GM21390 (cell line): ENCODE measurements at regions not wholly inside any gene's neighbourhood (a gene's known extent, or its start where the extent isn't known, plus 50 kb on each side); places are given as distances from the start of the nearest gene placed in this dataset.
"Not testable (repeated sequence)": the region's sequence is repeated elsewhere in the genome, so short reads cannot be mapped to it uniquely, and the experiment has no call there.

Experiments used
- ATAC-seq: cut with Tn5 transposase; IDR thresholded peaks from one replicate; pipeline ENCODE4 v1.9.1; 2021; ENCODE audit not compliant: unreplicated experiment

GRCh38 chr18:26653943-26654615, 105.7 kb upstream of the KCTD1 start:
- no peak for ATAC-seq

GRCh38 chr18:26652501-26652900, 104.1 kb upstream of the KCTD1 start:
- no peak for ATAC-seq

GRCh38 chr18:26650310-26651268, 102.2 kb upstream of the KCTD1 start:
- no peak for ATAC-seq

- no peak for ATAC-seq
Measured at GRCh38 chr18:26649193-26649543, 100.8 kb upstream of the KCTD1 start.

- ATAC-seq = no peak
Measured at GRCh38 chr18:26648509-26649192, 100.3 kb upstream of the KCTD1 start.

GRCh38 chr18:26646901-26647300, 98.5 kb upstream of the KCTD1 start:
- no peak for ATAC-seq

- ATAC-seq = no peak
Measured at GRCh38 chr18:26642440-26643348, 94.3 kb upstream of the KCTD1 start.

- no peak for ATAC-seq
Measured at GRCh38 chr18:26640541-26640940, 92.2 kb upstream of the KCTD1 start.

GRCh38 chr18:26639149-26639548, 90.8 kb upstream of the KCTD1 start:
- ATAC-seq = no peak

GRCh38 chr18:26637983-26638382, 89.6 kb upstream of the KCTD1 start:
- ATAC-seq = no peak

- ATAC-seq = no peak
Measured at GRCh38 chr18:26637324-26637723, 89.0 kb upstream of the KCTD1 start.

- no peak for ATAC-seq
Measured at GRCh38 chr18:26635466-26635865, 87.1 kb upstream of the KCTD1 start.

- no peak for ATAC-seq
Measured at GRCh38 chr18:26634631-26635030, 86.3 kb upstream of the KCTD1 start.

- ATAC-seq = no peak
Measured at GRCh38 chr18:26631135-26631534, 82.8 kb upstream of the KCTD1 start.

- no peak for ATAC-seq
Measured at GRCh38 chr18:26630596-26630995, 82.2 kb upstream of the KCTD1 start.

GRCh38 chr18:26628017-26628416, 79.7 kb upstream of the KCTD1 start:
- ATAC-seq = no peak

- ATAC-seq = no peak
Measured at GRCh38 chr18:26624443-26624842, 76.1 kb upstream of the KCTD1 start.

- ATAC-seq = not testable (repeated sequence)
Measured at GRCh38 chr18:26623314-26623713, 75.0 kb upstream of the KCTD1 start.

GRCh38 chr18:26621161-26622026, 73.0 kb upstream of the KCTD1 start:
- peak; percentile 98 for ATAC-seq

GRCh38 chr18:26619350-26619749, 71.0 kb upstream of the KCTD1 start:
- no peak for ATAC-seq
